Keratinocyte (primary cell): ENCODE measurements at regions not wholly inside any gene's neighbourhood (a gene's known extent, or its start where the extent isn't known, plus 50 kb on each side); places are given as distances from the start of the nearest gene placed in this dataset.

ENCODE experiments used
- CTCF ChIP-seq, 3 experiments: IDR thresholded peaks in 1 of 3; conservative IDR thresholded peaks in 1 of 3; optimal IDR thresholded peaks in 1 of 3; 2 replicates in 2 of 3; 3 replicates in 1 of 3; pipeline versions ENCODE3 to v1.5.1; 2011; ENCODE audit warnings: low read length in 3 of 3, mild to moderate bottlenecking in 3 of 3, moderate library complexity in 2 of 3, control low read depth in 1 of 3, inconsistent platforms in 1 of 3; ENCODE audit not compliant: insufficient read depth in 2 of 3; ENCODE audit errors: extremely low read depth in 1 of 3
- EZH2 ChIP-seq: IDR thresholded peaks from one replicate; pipeline ENCODE4 v1.6.1; 2012; ENCODE audit warnings: inconsistent platforms, mild to moderate bottlenecking, low read length, moderate library complexity

DNA sequence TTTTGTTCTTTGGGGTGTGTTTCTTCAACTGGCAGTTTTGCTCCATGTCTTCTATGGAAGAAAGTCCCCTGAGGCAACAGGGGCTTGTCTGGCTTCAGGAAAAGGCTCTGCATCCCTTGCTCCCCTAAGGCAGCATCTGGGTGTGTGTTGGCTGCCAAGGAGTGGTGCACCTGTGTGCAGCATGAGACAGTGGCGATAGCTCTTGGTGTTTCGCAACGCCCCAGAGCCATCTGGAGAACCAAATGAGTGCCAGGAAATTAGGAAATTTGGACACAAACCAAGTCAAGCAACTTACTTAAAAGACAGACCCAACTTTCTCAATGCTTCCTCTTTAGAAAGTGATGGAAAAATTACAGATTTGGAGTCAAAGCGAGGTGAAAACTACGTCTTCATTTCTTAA, 1044.4 kb upstream of the CNTNAP5 start:
- TF ChIP-seq EZH2 (no peak), CTCF (optimal IDR thresholded peaks at IDR 0.05 in 1 of 3, IDR thresholded peaks at IDR 0.05 in 1 of 3, conservative IDR thresholded peaks at IDR 0.05 in 1 of 3; ENCODE audit: extremely low read depth in 1 of 3, insufficient read depth in 2 of 3, low read length in 3 of 3) (no peak)
